Activated CD8-positive, alpha-beta memory T cell treated with anti-CD3 and anti-CD28 coated beads for 48 hours (primary cell): ENCODE measurements at regions not wholly inside any gene's neighbourhood (a gene's known extent, or its start where the extent isn't known, plus 50 kb on each side); places are given as distances from the start of the nearest gene placed in this dataset.

ENCODE experiments used
- DNase-seq, 3 experiments: peaks; one replicate each; pipeline ENCODE4 v3.0.0-alpha.2; 2020; ENCODE audit warnings: low read depth in 2 of 3, low spot score in 2 of 3

DNA sequence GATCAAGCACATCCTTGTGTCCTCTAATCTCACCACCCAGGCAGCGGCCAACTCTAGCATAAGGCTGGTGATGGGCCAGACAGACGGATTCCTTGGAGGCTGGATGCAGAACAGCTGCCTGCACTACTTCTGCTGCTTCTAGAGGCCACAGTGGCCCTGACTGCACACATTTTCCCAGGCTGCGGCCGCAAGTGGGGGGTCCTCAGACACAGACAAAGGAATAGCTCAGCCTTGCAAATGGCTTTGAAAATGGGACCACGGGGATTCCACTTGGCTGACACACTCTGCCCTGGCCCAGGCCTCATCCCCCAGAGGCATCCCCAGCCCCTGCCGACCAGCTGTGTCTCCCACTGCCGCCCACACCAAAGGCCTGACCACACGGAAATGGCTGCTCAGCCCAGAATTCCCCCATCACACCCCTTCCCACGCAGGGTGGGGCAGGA lies 540.8 kb downstream of the BNC2 start:
- no peak for DNase-seq

DNA sequence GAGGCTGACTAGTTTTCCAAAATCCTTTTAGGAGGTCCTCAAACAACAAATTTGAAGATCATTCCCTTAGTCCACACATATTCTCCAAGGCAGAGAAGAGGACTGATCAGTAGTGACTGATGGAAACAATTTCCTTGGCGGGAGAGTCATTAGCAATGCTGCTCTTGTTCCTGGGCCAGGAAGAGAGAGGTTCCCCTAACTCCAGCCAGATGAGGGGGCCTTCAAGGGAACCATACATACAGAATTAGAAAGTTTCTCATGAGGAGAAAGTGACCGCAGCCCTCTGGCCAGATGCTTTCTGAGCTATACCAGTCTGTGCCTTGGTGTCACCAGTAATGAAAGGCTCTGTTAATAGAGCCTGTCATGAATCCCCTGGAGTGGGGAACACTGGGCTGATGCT lies 539.4 kb downstream of the BNC2 start:
- DNase-seq = no peak

DNA sequence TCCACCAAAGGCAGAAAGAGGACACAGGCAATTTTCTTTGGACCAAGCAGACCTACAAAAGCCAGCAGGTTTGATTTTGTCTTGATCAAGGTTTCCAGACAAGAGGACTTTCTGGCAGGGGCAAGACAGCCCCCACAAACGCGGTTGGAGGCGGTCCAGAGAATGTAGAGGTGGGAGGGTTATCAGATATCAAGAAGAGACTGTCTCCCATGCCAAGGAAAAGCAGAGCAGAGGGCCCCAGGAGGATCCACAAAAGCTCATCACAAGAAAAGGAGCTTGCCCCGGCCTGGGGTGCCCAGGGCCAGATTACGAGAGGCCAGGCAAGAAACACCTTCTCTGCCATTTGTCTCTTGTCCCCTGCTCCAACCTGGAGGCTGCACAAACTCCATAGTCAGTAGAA lies 538.9 kb downstream of the BNC2 start:
- no peak for DNase-seq

DNA sequence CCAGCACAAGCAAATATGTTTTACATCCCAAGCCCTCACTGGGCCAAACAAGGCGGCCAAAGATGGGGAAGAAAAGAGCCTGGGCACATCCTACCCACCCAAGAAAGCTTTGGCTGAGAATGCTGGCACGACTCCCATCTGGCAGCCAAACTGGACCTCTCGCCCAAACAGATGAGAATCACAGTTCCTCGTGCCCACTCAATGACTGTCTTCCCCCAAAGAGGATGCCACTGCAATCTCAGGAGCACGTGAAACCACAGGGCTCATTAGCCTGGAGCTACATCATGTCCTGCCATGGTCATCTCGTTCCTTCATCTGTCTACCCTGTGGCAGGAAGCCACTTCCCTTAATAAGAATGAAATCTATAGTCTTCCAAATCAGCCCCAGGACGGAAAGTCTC lies 536.8 kb downstream of the BNC2 start:
- DNase-seq = no peak

DNA sequence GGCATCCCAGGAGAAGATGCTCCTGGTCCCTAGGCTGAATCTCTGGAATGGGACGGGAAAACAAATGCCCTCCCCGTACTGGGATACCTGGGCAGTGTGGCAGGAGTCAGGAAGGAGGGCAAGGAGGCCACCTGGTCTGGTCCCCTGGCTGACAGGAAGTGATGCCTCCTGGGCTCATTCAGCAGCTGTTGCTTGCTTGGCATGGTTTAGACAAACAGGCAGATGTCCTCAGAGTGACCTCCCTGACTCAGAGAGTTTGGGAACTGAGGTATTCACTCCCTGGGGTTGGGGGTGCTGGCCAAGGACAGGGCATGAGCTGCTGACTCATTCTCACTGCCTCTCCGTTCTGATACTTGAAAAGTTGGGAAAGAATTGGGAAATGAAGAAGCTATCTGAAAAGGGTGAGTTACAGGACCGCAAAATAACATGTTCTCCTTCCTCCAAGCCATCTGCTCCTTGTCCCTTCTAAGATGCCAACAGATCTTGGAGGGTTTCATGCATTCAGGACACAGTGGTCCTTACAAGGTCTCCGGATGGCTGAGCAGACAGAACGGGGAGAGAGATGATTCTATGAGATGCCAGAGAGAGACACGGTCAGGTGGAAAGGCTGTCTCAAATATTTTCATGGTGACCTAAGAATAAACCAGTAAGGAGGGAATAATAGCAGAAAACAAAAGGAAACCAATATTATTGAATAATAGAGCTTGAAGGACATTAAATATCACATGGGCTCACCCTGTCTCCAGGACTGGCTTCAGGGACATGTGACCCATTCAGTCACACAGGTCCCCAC lies 534.5 kb downstream of the BNC2 start:
- no peak for DNase-seq

DNA sequence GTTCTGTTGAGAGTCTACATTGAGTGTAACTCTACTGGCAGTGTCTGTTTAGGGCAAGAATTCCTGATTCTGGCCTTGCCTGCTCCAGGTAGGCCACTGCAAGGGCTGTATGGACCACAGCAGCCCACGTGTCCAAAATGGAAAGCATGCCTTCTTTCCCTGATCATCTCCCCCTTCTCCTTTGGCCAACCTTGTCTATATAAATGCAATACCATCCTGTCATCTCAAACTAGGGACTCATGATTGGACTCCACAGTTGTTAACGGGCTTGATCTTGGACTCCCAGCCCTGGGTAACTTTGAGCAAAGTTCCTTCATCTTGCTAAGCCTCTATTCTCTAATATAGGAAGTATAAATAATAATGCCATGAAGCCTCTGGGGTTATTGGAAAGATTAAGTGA lies 533.6 kb downstream of the BNC2 start:
- DNase-seq = no peak

DNA sequence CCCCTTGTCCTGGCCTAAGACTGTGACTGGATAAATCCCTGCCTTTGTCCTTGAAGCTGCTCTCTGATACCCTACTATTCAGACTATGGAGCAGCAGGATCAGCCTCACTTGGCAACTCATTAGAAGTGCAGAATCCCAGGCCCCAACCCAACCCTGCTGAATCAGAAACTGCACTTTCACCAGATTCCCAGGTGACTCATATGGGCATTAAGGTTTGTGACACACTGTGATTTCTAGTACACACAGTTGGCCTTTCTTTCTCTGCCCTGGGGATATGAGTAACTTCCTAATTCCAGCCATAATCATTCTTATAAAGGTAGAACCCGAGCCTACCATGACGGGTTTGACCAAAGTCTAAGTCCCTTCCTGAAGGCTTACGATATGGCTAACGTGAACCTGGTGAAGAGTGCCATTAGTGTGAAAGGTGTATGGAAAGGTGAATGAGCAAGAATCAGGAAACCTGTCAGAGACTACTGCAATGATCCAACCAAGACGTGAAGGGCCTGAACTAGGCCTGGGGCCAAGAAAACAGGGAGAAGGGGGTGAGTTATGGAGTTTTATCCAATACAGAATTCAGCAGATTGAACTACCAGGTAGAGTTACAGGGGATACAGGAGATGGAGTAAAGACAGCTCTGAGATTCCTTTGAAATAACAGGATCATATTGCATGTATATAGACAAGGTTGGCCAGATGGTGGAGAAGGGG lies 533.0 kb downstream of the BNC2 start:
- no peak for DNase-seq

DNA sequence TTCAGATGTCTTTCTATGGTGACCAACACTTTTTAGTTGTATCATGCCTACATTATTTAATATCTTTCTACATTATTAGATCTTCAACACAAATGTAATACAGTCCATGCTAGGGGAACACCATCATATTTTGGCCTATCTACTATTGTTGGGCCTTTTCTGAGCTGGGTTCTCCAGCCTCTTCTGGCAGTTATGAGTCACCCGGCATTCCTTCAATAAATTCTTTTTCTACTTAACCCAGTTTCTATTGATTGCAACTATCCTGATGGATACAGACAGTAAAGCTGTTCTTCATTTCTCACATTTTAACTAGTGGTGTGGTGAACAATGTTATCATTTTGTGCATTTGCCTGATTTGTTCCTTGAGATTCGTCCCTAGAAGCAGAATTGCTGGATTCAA lies 529.3 kb downstream of the BNC2 start:
- no peak for DNase-seq

DNA sequence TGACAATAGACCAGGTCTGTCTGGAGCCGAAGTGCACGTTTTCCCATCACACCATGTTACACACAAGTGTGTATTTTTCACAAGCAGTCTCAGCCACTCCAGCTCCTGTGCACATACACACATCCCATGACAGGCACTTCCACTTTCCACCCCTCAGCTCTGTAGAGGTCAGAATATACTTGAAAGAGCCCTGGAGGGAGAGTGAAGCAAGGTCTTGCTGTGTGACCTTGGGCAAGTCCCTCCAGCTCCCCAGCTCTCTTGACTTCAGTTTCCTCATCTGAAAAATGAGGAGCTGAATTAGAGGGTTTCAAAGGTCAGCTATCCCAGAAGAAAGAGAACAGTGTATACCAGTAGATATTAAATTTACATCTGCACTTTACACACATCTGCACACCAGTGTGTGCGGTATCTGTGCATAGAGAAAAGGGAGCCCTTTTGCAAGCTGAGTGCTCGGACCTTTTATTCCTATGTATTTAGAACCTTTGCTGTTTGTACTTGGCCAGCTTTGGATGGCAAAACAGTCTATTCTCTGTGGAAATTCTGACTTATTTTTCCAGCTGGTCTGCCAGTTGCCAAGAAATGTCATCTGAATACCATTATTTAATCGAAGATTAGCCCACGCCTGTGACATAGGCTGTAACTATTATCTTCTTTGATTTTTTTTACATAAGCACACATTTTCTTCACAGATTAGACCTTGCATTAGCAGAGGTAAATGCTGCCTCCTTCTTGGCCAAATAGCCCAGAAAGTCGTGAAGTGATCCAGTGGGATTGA lies 528.0 kb downstream of the BNC2 start:
- DNase-seq = no peak

DNA sequence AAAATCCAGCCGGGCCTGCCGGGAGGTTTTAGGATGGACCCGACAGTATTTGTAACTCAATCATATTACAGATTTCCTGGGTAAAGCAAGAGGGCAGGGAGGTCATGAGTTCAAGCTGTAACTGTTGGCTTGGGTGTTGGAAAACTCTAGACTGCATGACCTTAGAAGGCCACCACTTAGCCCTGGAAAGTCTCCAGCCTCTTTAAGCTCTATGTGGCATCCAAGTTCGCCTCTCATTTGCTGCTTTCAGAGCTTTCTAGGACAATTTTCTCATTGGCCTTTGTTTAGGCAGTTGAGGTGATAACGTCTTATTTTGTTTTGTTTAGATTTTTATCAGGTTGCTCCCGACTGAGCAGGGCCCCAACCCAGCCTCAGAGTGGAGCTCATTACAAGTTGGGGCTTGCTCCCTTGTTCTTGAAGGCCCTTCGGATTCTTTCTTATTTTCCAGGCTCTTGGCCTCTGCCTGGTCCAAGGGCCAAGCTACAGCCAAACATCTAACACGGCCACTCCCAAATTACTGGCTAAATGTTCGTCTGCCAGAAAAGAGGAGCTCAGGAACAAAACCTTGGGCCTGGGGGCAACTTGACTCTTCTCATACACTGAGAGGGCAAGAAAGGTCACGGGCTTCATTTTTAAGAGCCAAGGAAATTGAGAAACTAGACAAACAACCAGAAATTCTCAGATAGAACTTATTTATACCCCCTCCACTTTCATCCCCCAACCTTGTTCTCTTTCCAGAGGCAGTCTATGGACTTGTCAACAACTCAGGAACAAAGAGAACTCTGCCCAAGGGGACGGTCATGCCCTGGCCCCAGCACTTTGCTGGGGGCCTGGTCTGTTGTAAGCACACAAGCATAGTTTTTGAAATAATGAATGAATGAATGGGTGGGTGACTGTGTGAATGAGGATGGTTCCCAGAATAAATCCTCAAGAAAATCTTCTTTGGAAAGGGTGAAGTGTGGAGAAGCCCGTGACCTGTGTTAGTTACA lies 526.9 kb downstream of the BNC2 start:
- no peak for DNase-seq

DNA sequence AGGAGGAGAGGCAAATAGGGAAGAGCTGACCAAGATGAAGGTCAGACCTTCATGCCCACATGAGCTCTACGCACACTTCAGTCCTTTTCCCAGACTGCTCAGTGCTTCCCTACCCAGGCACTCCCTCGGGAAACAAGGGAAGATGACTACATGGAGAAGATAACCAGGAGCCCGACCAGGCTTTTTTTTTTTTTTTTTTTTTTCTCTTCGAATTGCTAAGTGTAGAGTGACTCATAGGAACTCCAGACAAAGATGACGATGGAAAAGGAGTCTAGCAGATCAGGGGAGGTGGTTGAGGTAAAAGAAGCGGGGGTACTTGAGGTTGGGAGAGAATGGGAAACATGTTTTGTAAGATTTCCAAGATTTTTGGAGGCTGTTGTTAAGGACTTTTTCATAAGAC lies 526.1 kb downstream of the BNC2 start:
- no peak for DNase-seq

DNA sequence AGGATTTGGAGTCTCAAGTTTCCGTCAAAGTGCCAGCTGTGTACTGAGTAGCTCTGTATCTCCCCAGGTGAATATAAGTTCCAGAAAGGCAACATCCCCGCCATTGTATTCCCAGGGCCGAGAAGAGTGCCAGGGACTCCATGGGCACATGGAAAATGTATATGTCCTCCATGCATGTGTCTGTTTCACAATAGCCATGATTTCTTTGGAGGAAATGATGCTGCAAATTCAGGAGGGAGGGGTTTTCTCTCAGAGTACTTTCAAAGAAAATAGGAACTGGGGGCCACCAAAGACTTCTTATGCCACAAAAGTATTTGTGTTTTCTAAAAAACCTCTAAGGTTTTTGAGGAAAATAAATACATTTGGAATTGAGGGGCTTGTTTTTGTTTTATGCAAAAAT lies 524.6 kb downstream of the BNC2 start:
- no peak for DNase-seq

DNA sequence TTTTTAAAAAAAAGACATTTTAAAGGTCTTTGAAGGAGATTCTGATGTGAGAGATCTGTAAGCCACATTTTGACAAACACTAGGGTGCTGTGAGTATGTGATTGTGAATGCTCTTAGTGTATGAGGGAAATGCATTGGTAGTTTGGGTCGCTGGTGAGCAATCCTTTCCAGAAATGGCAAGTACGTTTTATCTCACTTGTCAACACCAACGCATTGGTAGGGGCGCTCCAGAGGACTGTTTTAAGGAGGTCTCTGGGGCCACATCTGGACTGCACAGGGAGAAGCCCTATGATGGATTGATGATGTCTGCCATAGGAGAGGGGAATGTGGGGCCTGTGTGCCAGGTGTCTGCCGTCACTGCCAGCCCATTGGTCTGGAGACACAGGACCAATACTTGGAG lies 522.6 kb downstream of the BNC2 start:
- no peak for DNase-seq

DNA sequence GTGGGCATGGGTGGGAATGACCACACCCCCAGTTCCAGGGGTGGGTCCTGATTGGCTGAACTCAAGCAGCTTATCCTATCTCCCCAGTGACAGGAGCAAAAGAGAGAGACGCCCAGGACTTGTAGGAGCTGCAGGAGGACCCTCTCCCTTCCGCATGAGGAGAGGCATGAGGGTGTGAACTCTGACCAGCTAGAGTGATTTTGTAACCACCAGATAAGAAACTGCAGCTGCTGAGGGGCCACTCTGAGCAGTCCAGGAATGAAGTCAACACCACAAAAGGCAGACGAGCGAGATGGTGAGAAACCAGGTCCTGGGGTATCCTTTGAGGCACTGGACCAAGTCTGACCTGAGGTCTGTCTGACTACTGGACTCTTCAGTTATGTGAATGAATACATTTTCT lies 521.9 kb downstream of the BNC2 start:
- DNase-seq = no peak

DNA sequence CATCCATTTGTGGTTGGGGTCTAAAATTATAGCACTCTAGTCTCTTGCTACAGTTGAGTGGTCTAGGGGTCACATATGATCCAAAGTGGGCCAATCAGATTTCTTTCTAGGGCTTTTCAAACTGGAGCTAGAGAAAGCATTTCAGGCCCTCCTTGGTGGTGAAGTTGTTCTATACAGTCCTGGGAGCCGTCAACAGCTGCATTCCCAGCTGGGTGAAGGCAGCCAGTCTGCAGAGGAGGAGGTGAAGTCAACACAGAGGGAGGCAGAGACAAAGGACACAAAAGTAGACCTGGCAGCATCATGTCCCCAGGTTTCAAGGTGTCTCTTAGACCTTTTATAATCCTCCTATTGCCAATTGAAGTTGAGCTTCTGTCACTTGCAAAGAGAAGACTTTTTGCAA lies 518.2 kb downstream of the BNC2 start:
- no peak for DNase-seq

DNA sequence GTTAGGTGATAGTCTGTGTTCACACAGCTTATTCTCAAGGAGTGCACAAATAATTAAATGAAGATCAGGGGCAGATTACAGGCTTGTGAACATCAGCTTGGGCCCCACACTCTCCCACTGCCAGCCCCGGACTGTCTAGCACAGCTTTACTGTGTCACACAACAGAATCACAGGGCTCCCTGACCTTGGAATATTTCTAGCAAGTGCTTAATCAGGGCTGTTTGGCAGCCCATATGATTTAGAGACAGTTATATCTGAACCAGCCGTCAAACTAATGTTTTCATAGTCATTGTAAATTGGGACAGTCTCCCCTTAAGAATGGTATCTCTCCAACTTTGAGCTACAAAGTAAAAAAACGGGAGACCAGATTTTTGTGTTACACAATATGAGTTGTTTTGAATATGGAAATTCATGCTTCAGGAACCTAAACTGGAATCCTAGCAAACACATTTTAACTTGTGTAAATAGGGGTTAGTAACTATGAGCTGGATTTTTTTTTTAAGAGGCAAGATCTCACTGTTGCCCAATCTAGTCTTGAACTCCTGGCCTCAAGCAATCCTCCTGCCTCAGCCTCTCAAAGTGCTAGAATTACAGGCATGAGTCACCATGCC lies 517.6 kb downstream of the BNC2 start:
- DNase-seq = no peak

DNA sequence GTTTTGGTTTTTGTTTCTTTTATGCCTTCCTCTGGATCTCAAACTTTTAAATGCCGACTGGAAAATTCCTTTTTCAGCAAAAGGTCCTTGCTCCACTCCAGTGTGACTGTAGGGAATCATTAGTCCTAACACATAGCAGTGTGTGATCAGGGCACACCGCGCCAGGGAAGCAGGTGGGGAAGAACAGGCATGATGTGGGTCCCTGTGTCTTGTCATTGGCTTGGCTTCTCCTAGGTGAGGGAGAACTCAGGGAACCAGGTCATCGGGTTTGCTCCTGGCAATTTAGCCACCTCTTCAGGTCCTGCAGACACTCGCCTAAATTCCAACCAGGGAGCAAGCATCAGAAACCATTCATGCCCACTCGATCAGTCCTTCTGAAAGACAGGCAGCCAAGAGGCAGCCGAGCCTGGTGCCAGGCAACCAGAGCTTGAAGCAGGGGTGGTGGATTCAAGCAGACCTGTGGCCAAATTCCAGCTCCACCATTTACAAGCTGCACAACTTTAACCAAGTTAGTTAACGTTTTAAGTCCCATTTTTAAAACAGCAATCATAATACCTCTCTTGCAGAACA lies 514.2 kb downstream of the BNC2 start:
- DNase-seq = no peak

DNA sequence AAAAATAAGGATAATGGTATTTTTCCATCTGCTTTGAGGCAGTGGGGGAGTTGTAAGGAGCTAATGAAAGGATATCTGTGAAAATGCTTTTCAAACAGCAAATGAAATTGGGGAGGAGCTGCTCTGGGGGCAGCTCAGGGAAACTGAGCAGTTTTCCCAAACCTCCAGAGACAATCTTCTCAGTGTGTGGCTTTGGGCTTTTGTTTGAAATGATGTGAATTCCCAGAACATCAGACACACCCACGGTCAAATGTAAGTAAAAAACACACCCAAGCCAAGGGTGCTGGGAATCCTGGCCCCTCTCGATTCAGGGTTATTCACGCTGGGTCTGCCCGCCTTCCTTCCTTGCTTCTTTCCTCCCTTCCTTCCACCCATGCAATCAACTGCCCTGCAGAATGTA lies 512.6 kb downstream of the BNC2 start:
- no peak for DNase-seq

DNA sequence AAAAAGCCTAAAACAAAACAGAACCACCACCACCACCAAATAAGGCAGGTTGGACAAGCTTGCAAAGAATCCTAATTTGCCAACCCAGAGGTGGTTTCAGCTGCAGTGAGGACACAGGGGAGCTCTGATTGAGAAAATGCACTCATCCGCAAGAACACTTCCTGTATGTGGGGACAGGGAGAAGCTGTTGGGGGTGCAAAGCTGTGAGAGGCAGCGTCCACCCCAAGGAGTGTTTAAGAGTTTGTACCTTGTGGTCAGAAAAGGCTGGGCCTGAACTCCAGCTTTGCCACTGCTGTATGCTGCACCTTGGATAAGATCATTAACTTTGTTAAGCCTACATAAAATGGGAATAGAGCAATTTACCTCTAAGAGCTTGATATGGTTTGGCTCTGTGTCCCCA lies 511.7 kb downstream of the BNC2 start:
- DNase-seq = no peak
